ENCODE measurements at regions not wholly inside any gene's neighbourhood (a gene's known extent, or its start where the extent isn't known, plus 50 kb on each side); places are given as distances from the start of the nearest gene placed in this dataset.

DNA sequence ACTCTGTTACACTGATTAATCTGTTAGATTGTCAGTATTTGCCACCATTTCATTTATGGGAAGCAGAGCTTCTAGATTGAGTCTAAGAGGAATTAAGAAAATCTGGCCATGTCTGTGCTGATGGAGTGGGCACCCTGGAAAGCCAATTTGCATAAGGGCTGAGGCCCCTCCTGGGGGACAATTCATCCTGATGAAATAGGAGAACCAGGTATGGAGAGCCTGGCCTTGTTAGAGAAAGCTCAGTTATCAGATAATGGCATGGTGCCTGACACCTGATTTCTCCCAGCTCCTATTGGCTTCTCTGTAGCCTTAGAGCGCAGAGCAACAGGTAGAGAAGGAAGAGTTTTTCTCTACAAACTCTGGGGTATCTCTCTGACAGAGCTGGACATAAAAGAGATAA is 114.2 kb downstream of the EBLN2 start (continued):
- TF ChIP-seq, protein P1, sequence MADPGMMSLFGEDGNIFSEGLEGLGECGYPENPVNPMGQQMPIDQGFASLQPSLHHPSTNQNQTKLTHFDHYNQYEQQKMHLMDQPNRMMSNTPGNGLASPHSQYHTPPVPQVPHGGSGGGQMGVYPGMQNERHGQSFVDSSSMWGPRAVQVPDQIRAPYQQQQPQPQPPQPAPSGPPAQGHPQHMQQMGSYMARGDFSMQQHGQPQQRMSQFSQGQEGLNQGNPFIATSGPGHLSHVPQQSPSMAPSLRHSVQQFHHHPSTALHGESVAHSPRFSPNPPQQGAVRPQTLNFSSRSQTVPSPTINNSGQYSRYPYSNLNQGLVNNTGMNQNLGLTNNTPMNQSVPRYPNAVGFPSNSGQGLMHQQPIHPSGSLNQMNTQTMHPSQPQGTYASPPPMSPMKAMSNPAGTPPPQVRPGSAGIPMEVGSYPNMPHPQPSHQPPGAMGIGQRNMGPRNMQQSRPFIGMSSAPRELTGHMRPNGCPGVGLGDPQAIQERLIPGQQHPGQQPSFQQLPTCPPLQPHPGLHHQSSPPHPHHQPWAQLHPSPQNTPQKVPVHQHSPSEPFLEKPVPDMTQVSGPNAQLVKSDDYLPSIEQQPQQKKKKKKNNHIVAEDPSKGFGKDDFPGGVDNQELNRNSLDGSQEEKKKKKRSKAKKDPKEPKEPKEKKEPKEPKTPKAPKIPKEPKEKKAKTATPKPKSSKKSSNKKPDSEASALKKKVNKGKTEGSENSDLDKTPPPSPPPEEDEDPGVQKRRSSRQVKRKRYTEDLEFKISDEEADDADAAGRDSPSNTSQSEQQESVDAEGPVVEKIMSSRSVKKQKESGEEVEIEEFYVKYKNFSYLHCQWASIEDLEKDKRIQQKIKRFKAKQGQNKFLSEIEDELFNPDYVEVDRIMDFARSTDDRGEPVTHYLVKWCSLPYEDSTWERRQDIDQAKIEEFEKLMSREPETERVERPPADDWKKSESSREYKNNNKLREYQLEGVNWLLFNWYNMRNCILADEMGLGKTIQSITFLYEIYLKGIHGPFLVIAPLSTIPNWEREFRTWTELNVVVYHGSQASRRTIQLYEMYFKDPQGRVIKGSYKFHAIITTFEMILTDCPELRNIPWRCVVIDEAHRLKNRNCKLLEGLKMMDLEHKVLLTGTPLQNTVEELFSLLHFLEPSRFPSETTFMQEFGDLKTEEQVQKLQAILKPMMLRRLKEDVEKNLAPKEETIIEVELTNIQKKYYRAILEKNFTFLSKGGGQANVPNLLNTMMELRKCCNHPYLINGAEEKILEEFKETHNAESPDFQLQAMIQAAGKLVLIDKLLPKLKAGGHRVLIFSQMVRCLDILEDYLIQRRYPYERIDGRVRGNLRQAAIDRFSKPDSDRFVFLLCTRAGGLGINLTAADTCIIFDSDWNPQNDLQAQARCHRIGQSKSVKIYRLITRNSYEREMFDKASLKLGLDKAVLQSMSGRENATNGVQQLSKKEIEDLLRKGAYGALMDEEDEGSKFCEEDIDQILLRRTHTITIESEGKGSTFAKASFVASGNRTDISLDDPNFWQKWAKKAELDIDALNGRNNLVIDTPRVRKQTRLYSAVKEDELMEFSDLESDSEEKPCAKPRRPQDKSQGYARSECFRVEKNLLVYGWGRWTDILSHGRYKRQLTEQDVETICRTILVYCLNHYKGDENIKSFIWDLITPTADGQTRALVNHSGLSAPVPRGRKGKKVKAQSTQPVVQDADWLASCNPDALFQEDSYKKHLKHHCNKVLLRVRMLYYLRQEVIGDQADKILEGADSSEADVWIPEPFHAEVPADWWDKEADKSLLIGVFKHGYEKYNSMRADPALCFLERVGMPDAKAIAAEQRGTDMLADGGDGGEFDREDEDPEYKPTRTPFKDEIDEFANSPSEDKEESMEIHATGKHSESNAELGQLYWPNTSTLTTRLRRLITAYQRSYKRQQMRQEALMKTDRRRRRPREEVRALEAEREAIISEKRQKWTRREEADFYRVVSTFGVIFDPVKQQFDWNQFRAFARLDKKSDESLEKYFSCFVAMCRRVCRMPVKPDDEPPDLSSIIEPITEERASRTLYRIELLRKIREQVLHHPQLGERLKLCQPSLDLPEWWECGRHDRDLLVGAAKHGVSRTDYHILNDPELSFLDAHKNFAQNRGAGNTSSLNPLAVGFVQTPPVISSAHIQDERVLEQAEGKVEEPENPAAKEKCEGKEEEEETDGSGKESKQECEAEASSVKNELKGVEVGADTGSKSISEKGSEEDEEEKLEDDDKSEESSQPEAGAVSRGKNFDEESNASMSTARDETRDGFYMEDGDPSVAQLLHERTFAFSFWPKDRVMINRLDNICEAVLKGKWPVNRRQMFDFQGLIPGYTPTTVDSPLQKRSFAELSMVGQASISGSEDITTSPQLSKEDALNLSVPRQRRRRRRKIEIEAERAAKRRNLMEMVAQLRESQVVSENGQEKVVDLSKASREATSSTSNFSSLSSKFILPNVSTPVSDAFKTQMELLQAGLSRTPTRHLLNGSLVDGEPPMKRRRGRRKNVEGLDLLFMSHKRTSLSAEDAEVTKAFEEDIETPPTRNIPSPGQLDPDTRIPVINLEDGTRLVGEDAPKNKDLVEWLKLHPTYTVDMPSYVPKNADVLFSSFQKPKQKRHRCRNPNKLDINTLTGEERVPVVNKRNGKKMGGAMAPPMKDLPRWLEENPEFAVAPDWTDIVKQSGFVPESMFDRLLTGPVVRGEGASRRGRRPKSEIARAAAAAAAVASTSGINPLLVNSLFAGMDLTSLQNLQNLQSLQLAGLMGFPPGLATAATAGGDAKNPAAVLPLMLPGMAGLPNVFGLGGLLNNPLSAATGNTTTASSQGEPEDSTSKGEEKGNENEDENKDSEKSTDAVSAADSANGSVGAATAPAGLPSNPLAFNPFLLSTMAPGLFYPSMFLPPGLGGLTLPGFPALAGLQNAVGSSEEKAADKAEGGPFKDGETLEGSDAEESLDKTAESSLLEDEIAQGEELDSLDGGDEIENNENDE (IDR thresholded peaks at IDR 0.05; ENCODE audit: insufficient replicate concordance, low read length): no peak
- no peak for TF ChIP-seq POLR2A (IDR thresholded peaks at IDR 0.05; ENCODE audit: control extremely low read depth in 1 of 2, low read depth in 2 of 2, low read length in 2 of 2)
- TF ChIP-seq JUN (IDR thresholded peaks at IDR 0.05; ENCODE audit: low read depth, low read length): no peak
- no peak for TF ChIP-seq MAFK (IDR thresholded peaks at IDR 0.05; ENCODE audit: low read depth, low read length)
- TF ChIP-seq TAF7 (optimal IDR thresholded peaks at IDR 0.05; ENCODE audit: borderline replicate concordance, low read depth, low read length): no peak
- TF ChIP-seq RFX5 (IDR thresholded peaks at IDR 0.05; ENCODE audit: borderline replicate concordance, low read depth, low read length): no peak
- no peak for TF ChIP-seq HDAC2 (IDR thresholded peaks at IDR 0.05; ENCODE audit: borderline replicate concordance in 1 of 2, low read depth in 2 of 2, low read length in 2 of 2)
- no peak for TF ChIP-seq EP300 (IDR thresholded peaks at IDR 0.05; ENCODE audit: borderline replicate concordance in 1 of 2, low read depth in 2 of 2, low read length in 2 of 2)
- TF ChIP-seq BCL11A (IDR thresholded peaks at IDR 0.05; ENCODE audit: low read depth in 2 of 2, low read length in 2 of 2): no peak
- no peak for TF ChIP-seq NRF1 (IDR thresholded peaks at IDR 0.05; ENCODE audit: low read depth, low read length)
